ENCODE measurements at regions not wholly inside any gene's neighbourhood (a gene's known extent, or its start where the extent isn't known, plus 50 kb on each side); places are given as distances from the start of the nearest gene placed in this dataset.

GRCh38 chr17:34113089-34113488, 142.0 kb upstream of the CCL2 start:
- no peak for DNase-seq (ENCODE audit: low read depth)
- TF ChIP-seq, protein P1, sequence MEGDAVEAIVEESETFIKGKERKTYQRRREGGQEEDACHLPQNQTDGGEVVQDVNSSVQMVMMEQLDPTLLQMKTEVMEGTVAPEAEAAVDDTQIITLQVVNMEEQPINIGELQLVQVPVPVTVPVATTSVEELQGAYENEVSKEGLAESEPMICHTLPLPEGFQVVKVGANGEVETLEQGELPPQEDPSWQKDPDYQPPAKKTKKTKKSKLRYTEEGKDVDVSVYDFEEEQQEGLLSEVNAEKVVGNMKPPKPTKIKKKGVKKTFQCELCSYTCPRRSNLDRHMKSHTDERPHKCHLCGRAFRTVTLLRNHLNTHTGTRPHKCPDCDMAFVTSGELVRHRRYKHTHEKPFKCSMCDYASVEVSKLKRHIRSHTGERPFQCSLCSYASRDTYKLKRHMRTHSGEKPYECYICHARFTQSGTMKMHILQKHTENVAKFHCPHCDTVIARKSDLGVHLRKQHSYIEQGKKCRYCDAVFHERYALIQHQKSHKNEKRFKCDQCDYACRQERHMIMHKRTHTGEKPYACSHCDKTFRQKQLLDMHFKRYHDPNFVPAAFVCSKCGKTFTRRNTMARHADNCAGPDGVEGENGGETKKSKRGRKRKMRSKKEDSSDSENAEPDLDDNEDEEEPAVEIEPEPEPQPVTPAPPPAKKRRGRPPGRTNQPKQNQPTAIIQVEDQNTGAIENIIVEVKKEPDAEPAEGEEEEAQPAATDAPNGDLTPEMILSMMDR (IDR thresholded peaks at IDR 0.05; ENCODE audit: low read depth, low read length, missing control alignments), result no peak
- no peak overlapping the region for H3K4me3 ChIP-seq (ENCODE audit: low read depth, low read length)

DNA sequence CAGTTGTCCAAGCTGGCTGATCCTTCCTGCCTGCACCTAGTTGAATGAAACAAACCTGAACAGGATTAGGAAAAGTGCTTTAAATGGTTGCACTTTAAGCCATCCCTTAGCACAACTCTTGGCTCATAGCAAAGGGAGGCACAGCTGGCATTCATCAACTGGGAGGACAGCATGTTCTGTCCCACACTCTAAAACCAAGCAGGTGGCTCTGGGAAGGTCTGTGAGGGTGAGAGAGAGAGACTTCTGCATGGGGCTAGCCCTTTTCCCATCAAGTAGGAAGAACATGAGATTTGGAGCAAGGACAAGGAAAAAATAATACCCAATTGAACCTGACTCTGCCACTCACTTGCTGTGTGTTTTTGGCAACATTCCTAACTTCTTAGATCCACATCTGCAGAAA, 140.9 kb upstream of the CCL2 start:
- H3K4me3 ChIP-seq (ENCODE audit: low read depth, low read length), result no peak overlapping the region
- TF ChIP-seq, protein P1 (IDR thresholded peaks at IDR 0.05; ENCODE audit: low read depth, low read length, missing control alignments), result no peak
- DNase-seq (ENCODE audit: low read depth), result no peak

DNA sequence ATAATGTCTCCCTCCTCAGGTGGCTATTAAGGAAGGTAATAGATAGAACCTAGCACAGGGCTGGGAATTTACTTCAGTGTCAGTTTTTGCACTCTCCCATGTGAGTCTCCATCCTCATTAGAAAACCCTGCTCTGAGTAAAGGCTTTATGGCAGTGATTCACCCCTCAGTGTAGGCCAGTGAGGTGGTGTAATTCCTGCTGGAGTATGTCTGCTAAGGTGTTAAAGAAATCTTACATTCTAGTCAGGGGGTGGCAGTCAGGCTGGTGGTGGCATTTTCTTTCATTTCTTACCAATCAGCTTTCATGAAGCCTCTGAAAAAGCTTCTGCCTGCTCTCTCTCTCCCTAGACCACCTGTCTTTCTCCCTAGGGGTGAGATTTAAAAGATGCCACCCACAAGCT, 138.8 kb upstream of the CCL2 start:
- H3K4me3 ChIP-seq (ENCODE audit: low read depth, low read length), result no peak overlapping the region
- no peak for DNase-seq (ENCODE audit: low read depth)
- TF ChIP-seq, protein P1 (IDR thresholded peaks at IDR 0.05; ENCODE audit: low read depth, low read length, missing control alignments), result no peak

GRCh38 chr17:34117332-34117731, 137.8 kb upstream of the CCL2 start:
- no peak overlapping the region for H3K4me3 ChIP-seq (ENCODE audit: low read depth, low read length)
- no peak for DNase-seq (ENCODE audit: low read depth)

DNA sequence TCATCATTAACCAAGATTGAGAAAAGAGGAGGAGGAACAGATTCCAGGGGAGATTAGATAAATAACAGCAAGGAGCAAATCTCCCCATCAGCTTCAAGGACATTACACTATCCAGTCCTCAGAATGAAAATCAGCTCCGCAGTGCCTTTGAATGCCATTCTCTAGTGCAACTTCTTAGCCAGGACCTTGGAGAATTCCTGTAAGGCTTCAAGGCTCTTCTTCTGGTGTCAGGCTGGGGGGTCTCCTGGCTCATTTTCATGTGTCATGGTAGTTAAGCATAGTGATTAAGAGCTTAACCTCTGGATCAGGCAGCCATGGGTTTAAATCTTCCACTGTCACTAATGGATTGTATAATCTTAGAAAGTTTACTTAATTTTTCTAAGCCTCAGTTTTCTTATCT, 137.3 kb upstream of the CCL2 start:
- H3K4me3 ChIP-seq (ENCODE audit: low read depth, low read length), result no peak overlapping the region
- TF ChIP-seq, protein P1 (IDR thresholded peaks at IDR 0.05; ENCODE audit: low read depth, low read length, missing control alignments), result no peak
- no peak for DNase-seq (ENCODE audit: low read depth)

More at GRCh38 chr17:34117332-34117731, 137.8 kb upstream of the CCL2 start:
- TF ChIP-seq, protein P1 (IDR thresholded peaks at IDR 0.05; ENCODE audit: low read depth, low read length, missing control alignments), result no peak

- DNase-seq (ENCODE audit: low read depth), result no peak
- TF ChIP-seq, protein P1 (IDR thresholded peaks at IDR 0.05; ENCODE audit: low read depth, low read length, missing control alignments), result no peak
- H3K4me3 ChIP-seq (ENCODE audit: low read depth, low read length), result no peak overlapping the region
Observed at GRCh38 chr17:34118564-34118963, 136.5 kb upstream of the CCL2 start.

DNA sequence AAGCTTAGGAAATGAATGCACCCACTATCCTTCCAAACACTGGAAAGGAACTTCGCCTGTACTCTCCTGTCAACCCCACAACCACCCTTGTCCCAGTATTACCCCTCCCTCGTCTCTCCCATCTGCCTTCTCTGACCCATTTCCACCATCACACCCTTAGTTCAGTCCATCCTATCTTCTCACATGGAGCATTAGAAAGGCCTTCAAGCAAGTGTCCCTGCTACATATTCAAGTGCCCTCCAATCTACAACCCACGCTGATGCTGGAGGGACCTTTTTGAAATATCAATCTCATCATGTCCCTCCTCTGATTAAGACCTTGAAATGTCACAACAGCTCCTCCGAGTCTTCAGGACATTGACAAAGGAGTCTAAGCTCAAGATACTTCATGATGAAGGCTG, 133.8 kb upstream of the CCL2 start:
- DNase-seq (ENCODE audit: low read depth), result no peak
- TF ChIP-seq, protein P1 (IDR thresholded peaks at IDR 0.05; ENCODE audit: low read depth, low read length, missing control alignments), result no peak

More for the DNA sequence above, 133.8 kb upstream of the CCL2 start:
- no peak overlapping the region for H3K4me3 ChIP-seq (ENCODE audit: low read depth, low read length)

Measured in GM12864 (cell line).